ENCODE measurements at regions not wholly inside any gene's neighbourhood (a gene's known extent, or its start where the extent isn't known, plus 50 kb on each side); places are given as distances from the start of the nearest gene placed in this dataset.

DNA sequence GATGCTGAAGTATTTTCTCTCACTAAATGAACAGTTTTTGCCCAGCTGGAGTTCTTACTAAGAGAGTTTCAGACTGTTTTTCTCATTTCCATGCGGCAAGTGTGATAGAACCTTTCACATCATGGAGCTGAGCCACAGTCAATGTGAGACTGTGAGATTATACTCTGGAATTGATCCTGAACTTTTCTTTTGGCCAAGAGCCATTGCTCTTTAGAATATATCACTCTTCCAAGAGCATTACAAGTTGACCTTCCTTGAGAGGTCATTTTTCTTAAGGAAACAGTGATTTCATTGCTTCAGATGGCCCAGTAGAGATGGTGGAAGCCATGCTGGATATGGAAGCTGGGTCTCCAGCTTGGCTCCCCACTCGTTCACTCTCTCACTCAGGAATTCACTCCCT is 212.9 kb upstream of the UMPS start:
- TF ChIP-seq, protein P1, sequence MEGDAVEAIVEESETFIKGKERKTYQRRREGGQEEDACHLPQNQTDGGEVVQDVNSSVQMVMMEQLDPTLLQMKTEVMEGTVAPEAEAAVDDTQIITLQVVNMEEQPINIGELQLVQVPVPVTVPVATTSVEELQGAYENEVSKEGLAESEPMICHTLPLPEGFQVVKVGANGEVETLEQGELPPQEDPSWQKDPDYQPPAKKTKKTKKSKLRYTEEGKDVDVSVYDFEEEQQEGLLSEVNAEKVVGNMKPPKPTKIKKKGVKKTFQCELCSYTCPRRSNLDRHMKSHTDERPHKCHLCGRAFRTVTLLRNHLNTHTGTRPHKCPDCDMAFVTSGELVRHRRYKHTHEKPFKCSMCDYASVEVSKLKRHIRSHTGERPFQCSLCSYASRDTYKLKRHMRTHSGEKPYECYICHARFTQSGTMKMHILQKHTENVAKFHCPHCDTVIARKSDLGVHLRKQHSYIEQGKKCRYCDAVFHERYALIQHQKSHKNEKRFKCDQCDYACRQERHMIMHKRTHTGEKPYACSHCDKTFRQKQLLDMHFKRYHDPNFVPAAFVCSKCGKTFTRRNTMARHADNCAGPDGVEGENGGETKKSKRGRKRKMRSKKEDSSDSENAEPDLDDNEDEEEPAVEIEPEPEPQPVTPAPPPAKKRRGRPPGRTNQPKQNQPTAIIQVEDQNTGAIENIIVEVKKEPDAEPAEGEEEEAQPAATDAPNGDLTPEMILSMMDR (conservative IDR thresholded peaks at IDR 0.05; ENCODE audit: low read length): no peak
- TF ChIP-seq EZH2phosphoT487 (IDR thresholded peaks at IDR 0.05; ENCODE audit: borderline replicate concordance, low read depth, low read length): no peak

All from OCI-LY7 (cell line).